ENCODE measurements at regions not wholly inside any gene's neighbourhood (a gene's known extent, or its start where the extent isn't known, plus 50 kb on each side); places are given as distances from the start of the nearest gene placed in this dataset.

- TF ChIP-seq CTCF (IDR thresholded peaks at IDR 0.05): no peak
Observed at GRCh38 chr12:91590966-91591638, 408.5 kb upstream of the DCN start.

DNA sequence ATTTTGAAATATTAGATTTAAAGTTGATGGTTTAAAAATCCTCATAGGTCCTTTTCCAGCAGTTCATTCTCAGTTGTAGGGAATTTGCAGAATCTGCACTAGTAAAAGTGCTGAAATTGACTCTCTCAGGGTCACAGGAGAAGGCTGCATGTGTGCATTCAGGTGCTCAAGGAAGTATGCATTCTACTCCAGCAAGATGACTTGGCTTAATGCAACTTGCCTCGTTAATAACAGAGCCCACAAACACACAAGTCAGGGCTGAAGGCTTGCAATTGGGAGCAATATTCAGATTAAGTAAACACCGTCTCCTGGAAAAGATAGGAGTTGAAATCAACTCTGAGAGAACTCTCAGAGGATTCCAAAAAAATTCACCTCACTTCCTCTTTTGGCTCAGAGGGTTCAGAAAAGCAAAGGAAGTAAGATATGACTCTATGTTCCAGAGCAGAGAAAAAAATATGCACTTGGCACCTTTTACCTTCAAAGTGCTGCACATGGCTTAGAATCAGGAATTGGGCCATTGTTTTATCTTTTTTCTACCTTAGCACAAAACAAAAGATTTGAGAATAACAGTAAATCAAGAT, 406.3 kb upstream of the DCN start:
- TF ChIP-seq CTCF (IDR thresholded peaks at IDR 0.05): no peak

- no peak for TF ChIP-seq CTCF (IDR thresholded peaks at IDR 0.05)
Observed at GRCh38 chr12:91586015-91586414, 403.4 kb upstream of the DCN start.

DNA sequence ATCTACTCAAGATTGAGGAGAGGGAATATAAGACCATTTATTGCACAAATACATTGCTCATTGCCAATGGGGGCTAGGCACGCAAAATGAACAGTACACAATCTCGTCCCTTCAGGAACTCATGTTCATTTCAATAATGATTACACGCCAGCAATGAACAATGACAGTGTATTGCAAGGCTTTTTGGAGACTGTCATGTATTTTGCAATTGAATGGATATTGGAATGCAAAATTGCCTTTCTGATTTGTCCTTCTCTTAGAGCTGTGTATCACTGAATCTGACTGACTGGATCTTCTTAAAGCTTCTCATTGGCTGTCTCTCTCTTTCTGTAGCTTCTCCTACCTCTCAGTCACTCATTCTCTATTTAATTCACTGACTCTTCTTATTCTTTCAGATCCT, 400.2 kb upstream of the DCN start:
- no peak for TF ChIP-seq CTCF (IDR thresholded peaks at IDR 0.05)

DNA sequence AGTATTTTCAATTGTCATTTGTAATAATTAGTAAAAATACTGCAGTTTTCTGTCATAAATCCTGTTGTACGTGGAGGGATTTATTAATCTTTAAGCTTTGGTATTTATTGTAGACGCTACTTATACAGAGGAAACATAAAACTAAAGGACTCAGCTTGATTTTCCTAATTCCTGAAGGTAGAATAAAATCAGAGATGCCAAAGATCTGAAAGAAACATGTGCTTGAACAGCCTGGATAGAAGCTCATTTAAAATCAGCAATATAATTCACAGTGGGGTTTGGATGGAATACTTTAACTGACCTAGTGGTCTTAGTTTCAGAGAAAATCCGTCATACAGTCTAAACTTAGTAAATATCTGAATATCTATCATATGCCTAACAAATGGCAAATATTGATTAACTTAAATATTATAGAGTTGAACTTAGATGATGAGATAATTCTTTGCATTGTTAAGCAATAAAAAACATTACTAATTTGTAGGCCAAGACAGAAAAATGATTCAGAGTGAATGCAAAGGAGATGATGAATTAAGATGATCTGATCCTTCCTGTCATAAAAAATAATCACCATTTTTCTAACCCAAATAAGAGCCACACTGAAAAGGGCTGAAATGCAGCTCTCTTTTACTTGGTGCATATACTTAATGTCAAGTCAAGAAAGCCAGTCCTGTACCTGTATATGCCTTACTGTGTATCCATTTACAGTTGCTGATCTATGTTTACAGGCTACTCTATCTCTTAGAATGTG, 397.1 kb upstream of the DCN start:
- TF ChIP-seq CTCF (IDR thresholded peaks at IDR 0.05): no peak

DNA sequence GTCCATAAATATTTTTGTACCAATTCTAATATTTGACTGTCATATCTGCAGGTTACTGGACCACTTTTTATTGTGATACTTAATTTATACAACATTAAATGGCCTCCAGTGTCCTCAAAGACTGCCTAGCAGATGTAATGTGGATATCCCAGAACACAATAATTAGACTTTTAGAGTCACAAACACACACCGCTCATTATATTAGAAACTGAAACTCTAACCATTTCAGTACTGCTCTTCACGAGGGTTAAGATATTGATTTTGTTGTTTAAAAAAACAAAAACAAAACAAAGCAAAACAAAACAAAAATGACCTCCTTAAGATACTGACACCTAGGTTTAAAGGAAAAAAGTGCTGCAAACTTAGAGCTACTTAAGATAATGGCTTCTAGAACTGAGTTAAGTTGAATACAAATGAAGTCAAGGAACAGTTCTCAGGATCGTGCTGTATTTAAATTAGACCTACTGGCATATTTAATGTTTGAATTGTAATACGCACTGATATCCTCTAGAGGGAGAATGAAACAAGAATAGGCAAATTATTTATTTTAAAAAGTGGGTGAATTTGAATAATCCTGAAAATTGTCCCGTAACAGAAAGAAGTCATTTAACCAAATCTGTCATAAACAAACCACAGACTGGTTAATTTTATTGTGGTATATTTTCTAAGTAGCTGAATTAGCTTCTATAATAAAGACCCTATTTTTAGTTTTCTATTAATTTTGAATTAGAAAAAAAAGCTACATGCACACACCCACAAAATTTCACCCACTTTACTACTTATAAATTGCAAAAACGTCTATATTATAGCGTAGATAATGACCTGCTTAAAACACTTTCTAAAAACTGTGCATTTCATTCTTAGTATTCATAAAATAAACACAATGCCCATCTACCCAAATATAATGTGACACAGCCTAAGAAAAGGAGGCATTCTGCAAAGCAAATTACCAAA, 395.2 kb upstream of the DCN start:
- TF ChIP-seq CTCF (IDR thresholded peaks at IDR 0.05): peak; percentile 68

- TF ChIP-seq CTCF (IDR thresholded peaks at IDR 0.05): no peak
Observed at GRCh38 chr12:91576432-91576831, 393.8 kb upstream of the DCN start.
